ENCODE measurements at regions not wholly inside any gene's neighbourhood (a gene's known extent, or its start where the extent isn't known, plus 50 kb on each side); places are given as distances from the start of the nearest gene placed in this dataset.

GRCh38 chr14:96710060-96710666 is 87.0 kb upstream of the VRK1 start:
- Histone ChIP-seq H3K9me3 (ENCODE audit: control insufficient read depth in 1 of 2, insufficient read depth in 1 of 2, low read depth in 1 of 2, low read length in 2 of 2) (no peaks in the 10 kb centered on the region), H2AFZ (ENCODE audit: low read depth, low read length, poor library complexity, severe bottlenecking) (no peak overlapping the region), H3K27ac (ENCODE audit: low read depth, low read length) (no peak overlapping the region), H3K27me3 (ENCODE audit: insufficient read depth, low read length) (peaks cover 6% of the 10 kb centered on the region; the same call in 1 of the 2 replicates), H3K79me2 (ENCODE audit: insufficient read depth, low read length) (no peaks in the 10 kb centered on the region), H3K36me3 (ENCODE audit: control insufficient read depth in 1 of 2, insufficient read depth in 2 of 2, low read length in 2 of 2) (no peaks in the 10 kb centered on the region), H3K9me2 (ENCODE audit: insufficient read depth) (no peaks in the 10 kb centered on the region), H3K9ac (ENCODE audit: low read length) (no peak overlapping the region), H3K4me3 (replicated peaks in 1 of 2; ENCODE audit: low read depth in 1 of 2, low read length in 2 of 2) (no peak overlapping the region), H3K4me2 (ENCODE audit: low read length) (no peak overlapping the region), H3K4me1 (ENCODE audit: control insufficient read depth in 1 of 2, insufficient read depth in 2 of 2, low read length in 2 of 2) (no peaks in the 10 kb centered on the region), H4K20me1 (ENCODE audit: insufficient read depth) (no peaks in the 10 kb centered on the region)
- no TSS peak for BruUV-seq (replicated peaks)
- no peak for DNase-seq (ENCODE audit: low read depth, low spot score)
- RAD21 ChIA-PET (ENCODE audit: low non-redundant PET in 1 of 2, low total read pairs in 2 of 2, uncharacterized antibody in 2 of 2, unreplicated experiment in 2 of 2): no interaction called here
- no peak for ATAC-seq
- TF ChIP-seq CTCF (IDR thresholded peaks at IDR 0.05 in 2 of 3, conservative IDR thresholded peaks at IDR 0.05 in 1 of 3; ENCODE audit: borderline replicate concordance in 1 of 3, insufficient read depth in 1 of 3, low read depth in 2 of 3, low read length in 2 of 3) (no peak), FOSL1 (IDR thresholded peaks at IDR 0.05; ENCODE audit: low read depth) (no peak)
- CTCF ChIA-PET: no interaction called here
- intact Hi-C loops (cut with micrococcal nuclease): no loop called here
- POLR2A ChIA-PET: no interaction called here

GRCh38 chr14:96711559-96712267 is 85.5 kb upstream of the VRK1 start:
- no peaks in the 10 kb centered on the region for H3K36me3 ChIP-seq (ENCODE audit: control insufficient read depth in 1 of 2, insufficient read depth in 2 of 2, low read length in 2 of 2)
- H3K4me1 ChIP-seq (ENCODE audit: control insufficient read depth in 1 of 2, insufficient read depth in 2 of 2, low read length in 2 of 2): no peaks in the 10 kb centered on the region
- intact Hi-C loops (cut with micrococcal nuclease): no loop called here
- no peak overlapping the region for H3K9ac ChIP-seq (ENCODE audit: low read length)
- H3K27ac ChIP-seq (ENCODE audit: low read depth, low read length): no peak overlapping the region
- no TSS peak for BruUV-seq (replicated peaks)
- H2AFZ ChIP-seq (ENCODE audit: low read depth, low read length, poor library complexity, severe bottlenecking): no peak overlapping the region
- ATAC-seq (no peak), DNase-seq (ENCODE audit: low read depth, low spot score) (no peak)
- ChIA-PET RAD21 (ENCODE audit: low non-redundant PET in 1 of 2, low total read pairs in 2 of 2, uncharacterized antibody in 2 of 2, unreplicated experiment in 2 of 2) (no interaction called here), POLR2A (no interaction called here), CTCF (no interaction called here)
- no peaks in the 10 kb centered on the region for H3K9me2 ChIP-seq (ENCODE audit: insufficient read depth)
- H3K27me3 ChIP-seq (ENCODE audit: insufficient read depth, low read length): peaks cover 6% of the 10 kb centered on the region; the same call in 1 of the 2 replicates
- no peaks in the 10 kb centered on the region for H4K20me1 ChIP-seq (ENCODE audit: insufficient read depth)
- no peak overlapping the region for H3K4me2 ChIP-seq (ENCODE audit: low read length)
- H3K4me3 ChIP-seq (replicated peaks in 1 of 2; ENCODE audit: low read depth in 1 of 2, low read length in 2 of 2): no peak overlapping the region
- H3K79me2 ChIP-seq (ENCODE audit: insufficient read depth, low read length): no peaks in the 10 kb centered on the region
- H3K9me3 ChIP-seq (ENCODE audit: control insufficient read depth in 1 of 2, insufficient read depth in 1 of 2, low read depth in 1 of 2, low read length in 2 of 2): no peaks in the 10 kb centered on the region
- TF ChIP-seq ZNF274 (IDR thresholded peaks at IDR 0.05; ENCODE audit: low read depth, low read length) (no peak), EGR1 (IDR thresholded peaks at IDR 0.05; ENCODE audit: low read depth) (no peak), CBX3 (IDR thresholded peaks at IDR 0.05; ENCODE audit: low read depth) (no peak), SIN3A (IDR thresholded peaks at IDR 0.05; ENCODE audit: low read depth) (no peak), JUND (IDR thresholded peaks at IDR 0.05) (no peak), MAX (IDR thresholded peaks at IDR 0.05) (no peak), SP1 (IDR thresholded peaks at IDR 0.05; ENCODE audit: low read depth) (no peak), FOSL1 (IDR thresholded peaks at IDR 0.05; ENCODE audit: low read depth) (no peak), SRF (IDR thresholded peaks at IDR 0.05; ENCODE audit: low read depth) (no peak), ZBTB33 (IDR thresholded peaks at IDR 0.05; ENCODE audit: extremely low read depth, insufficient replicate concordance, low read length) (no peak), EZH2 (IDR thresholded peaks at IDR 0.05) (no peak), POLR2A (IDR thresholded peaks at IDR 0.05; ENCODE audit: borderline replicate concordance, extremely low read depth, insufficient read depth, insufficient read length) (no peak), ATF3 (IDR thresholded peaks at IDR 0.05) (no peak), RAD21 (IDR thresholded peaks at IDR 0.05; ENCODE audit: low read depth) (no peak)
